Body of pancreas (tissue), 4 donors: ENCODE measurements at regions not wholly inside any gene's neighbourhood (a gene's known extent, or its start where the extent isn't known, plus 50 kb on each side); places are given as distances from the start of the nearest gene placed in this dataset.

ENCODE experiments used
- ATAC-seq: fragments of 150-250 bp; one replicate; pipeline ENCODE4 v1.9.1; 2016
- DNase-seq, 4 donors: peaks; one replicate each; pipeline ENCODE4 v3.0.0-alpha.2; 2019
- H3K27ac ChIP-seq, 4 donors: fragments of 200-600 bp; sonication (generic); 1 replicate in 3 of 4; 2 replicates in 1 of 4; pipeline versions ENCODE4 v1.5.1 to v1.6.1; 2016 to 2019; ENCODE audit warnings: mild to moderate bottlenecking in 1 of 4, mixed read lengths in 1 of 4, moderate library complexity in 1 of 4
- H3K27me3 ChIP-seq, 2 donors: fragments of 200-600 bp; sonication (generic); one replicate each; pipeline ENCODE4 v1.6.0; 2016; ENCODE audit warnings: mild to moderate bottlenecking in 1 of 2
- H3K36me3 ChIP-seq, 2 donors: fragments of 200-600 bp; sonication (generic); replicated peaks in 1 of 2; 2 replicates each; pipeline ENCODE4 v1.5.1; 2016; ENCODE audit warnings: low read depth in 2 of 2; ENCODE audit not compliant: insufficient read depth in 1 of 2
- H3K4me1 ChIP-seq: fragments of 200-600 bp; sonication (generic); one replicate; pipeline ENCODE4 v1.6.0; 2016
- H3K4me3 ChIP-seq, 2 donors: fragments of 200-600 bp; sonication (generic); 1 replicate in 1 of 2; 2 replicates in 1 of 2; pipeline ENCODE4 v1.5.1; 2016 to 2019
- H3K9me3 ChIP-seq, 3 donors: fragments of 200-600 bp; sonication (generic); 1 replicate in 2 of 3; 2 replicates in 1 of 3; pipeline ENCODE4 v1.5.1; 2016
- CTCF ChIP-seq, 7 experiments: fragments of 450-650 bp in 4 of 7; fragments of 200-600 bp in 3 of 7; sonication (generic) in 3 of 7; IDR thresholded peaks; one replicate each; pipeline ENCODE4 v1.5.1; 2016 to 2019; ENCODE audit warnings: antibody characterized with exemption in 7 of 7
- POLR2A ChIP-seq, 3 donors: fragments of 450-650 bp; IDR thresholded peaks; one replicate each; pipeline ENCODE4 v1.6.1; 2016; ENCODE audit warnings: antibody characterized with exemption in 3 of 3, mild to moderate bottlenecking in 2 of 3
- WGBS, 2 donors: methylation state at CpG; one replicate each; pipeline ENCODE4 v1.1.5; 2017; 5-methylcytosine and 5-hydroxymethylcytosine counted together
- intact Hi-C: fragments of 100-400 bp; cut with DNase I; formaldehyde crosslinking; loops from one replicate; pipeline ENCODE4 v1.15.1; 2023

DNA sequence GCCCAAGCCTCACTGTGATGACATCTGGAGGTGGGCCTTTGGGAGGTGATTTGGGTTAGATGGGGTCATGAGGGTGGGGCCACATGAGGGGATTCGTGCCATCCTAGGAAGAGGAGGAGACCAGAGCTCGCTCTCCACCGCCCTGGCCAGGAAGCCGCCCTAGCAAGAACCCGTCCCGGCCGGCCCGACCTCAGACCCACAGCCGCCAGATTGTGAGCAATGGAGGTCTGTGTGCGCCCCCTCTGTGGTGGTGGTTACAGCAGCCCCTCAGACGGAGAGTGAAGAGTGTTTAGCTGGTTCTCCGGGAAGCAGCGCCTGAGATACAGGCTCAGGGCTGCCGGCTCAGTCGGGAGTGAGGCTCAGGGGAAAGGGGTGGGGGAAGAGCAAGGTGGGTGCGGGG lies 83.3 kb downstream of the RTP5 start:
- TF ChIP-seq CTCF (IDR thresholded peaks at IDR 0.05) (no peak), POLR2A (IDR thresholded peaks at IDR 0.05) (no peak)
- H3K9me3 ChIP-seq = no peaks in the 10 kb centered on the region
- ATAC-seq (no peak), DNase-seq (peak in 1 of 4 donors; percentile 3)
- WGBS, 2 donors = 85 to 89% methylated on average over 11 to 14 of the region's 16 CpGs
- H3K27ac ChIP-seq = no peak overlapping the region
- H3K4me1 ChIP-seq = peaks cover 11% of the 10 kb centered on the region
- H3K4me3 ChIP-seq = no peak overlapping the region
- intact Hi-C loops = no loop called here
- H3K27me3 ChIP-seq = no peaks in the 10 kb centered on the region
- no peaks in the 10 kb centered on the region for H3K36me3 ChIP-seq

DNA sequence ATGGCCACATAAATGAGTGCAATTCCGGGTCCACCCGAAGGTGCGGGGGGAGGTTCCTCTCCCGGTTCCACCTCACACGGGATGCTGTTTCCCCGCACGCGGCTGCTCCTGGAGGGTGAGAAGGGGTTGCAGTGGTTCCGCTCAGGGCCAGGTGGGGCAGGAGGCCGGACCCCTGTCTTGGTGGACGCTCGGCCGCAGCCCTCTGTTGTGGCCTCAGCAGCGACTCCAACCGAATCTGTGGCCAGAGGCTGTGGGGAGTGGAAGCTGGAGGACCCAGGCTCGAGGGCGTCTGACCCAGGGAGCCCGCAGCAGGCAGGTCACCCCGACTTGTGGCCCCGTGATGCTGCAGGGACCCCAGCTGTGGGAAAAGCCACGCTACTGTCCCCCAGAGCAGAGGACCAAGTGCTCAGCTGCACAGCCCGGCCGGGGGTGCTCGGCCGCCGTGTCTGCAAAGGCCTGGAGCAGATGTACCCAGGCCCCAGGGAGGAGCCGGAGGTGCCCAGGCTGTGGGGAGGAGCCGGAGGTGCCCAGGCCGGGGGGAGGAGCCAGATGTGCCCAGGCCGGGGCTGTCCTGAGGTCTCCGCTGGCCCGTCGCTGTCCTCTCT lies 83.9 kb downstream of the RTP5 start:
- peak in 1 of 4 donors; percentile 10 for DNase-seq
- ATAC-seq = no peak
- TF ChIP-seq POLR2A (IDR thresholded peaks at IDR 0.05) (no peak), CTCF (IDR thresholded peaks at IDR 0.05) (no peak)

DNA sequence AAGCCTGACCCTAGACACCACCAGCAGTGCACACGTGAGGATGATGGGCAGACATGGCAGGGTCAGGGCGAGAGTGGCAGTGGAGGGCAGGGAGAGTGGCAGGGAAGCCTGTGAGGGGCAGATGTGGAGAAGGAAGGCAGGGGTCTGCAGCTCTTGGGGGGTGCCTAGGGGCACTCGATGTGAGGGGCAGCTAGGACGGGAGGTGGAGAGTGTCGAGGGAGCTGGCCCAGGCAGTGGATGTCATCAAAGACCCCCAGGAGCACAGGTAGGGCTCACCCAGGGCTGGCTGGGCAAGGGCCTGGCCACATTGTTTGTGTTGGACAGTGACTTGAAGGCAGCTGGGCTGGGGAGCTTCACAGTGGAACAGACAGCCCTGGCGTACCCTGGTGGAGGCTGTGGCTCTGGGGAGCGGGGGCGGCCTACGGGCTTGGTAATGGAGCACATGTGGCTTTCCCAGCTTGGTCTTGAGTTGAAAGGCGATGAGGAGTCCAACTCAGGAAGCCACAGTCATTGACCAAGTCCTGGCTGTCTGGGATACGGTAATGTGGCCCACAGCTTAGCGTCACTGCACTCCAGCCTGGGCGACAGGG lies 87.1 kb downstream of the RTP5 start:
- H3K4me1 ChIP-seq = no peaks in the 10 kb centered on the region
- H3K9me3 ChIP-seq = no peaks in the 10 kb centered on the region
- no peak overlapping the region for H3K4me3 ChIP-seq
- no peaks in the 10 kb centered on the region for H3K27me3 ChIP-seq
- 92 to 93% methylated on average over 13 of the region's 13 CpGs for WGBS, 2 donors
- no peak overlapping the region for H3K27ac ChIP-seq
- ATAC-seq (no peak), DNase-seq (peak in 1 of 4 donors; percentile 8)
- no peaks in the 10 kb centered on the region for H3K36me3 ChIP-seq
- intact Hi-C loops = no loop called here
- TF ChIP-seq CTCF (IDR thresholded peaks at IDR 0.05) = no peak

More for the DNA sequence above, 83.9 kb downstream of the RTP5 start:
- H3K27ac ChIP-seq = no peak overlapping the region
- H3K36me3 ChIP-seq = no peaks in the 10 kb centered on the region
- H3K27me3 ChIP-seq = no peaks in the 10 kb centered on the region
- intact Hi-C loops = no loop called here
- peaks cover 11% of the 10 kb centered on the region for H3K4me1 ChIP-seq
- no peaks in the 10 kb centered on the region for H3K9me3 ChIP-seq
- 91% methylated on average over 29 to 33 of the region's 33 CpGs for WGBS, 2 donors
- H3K4me3 ChIP-seq = no peak overlapping the region

DNA sequence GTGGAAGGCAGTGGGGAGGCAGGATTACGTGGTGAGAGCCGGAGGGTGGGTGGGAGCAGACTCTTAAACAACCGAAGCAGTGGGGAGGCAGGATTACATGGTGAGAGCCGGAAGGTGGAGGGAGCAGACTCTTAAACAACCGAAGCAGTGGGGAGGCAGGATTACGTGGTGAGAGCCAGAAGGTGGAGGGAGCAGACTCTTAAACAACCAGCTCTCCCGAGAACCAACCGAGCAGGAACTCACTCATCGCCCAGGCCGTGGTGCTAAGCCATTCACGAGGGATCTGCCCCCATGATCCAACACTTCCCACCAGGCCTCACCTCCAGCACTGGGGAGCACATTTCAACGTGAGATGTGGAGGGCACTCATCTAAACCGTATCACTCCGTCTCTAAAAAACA lies 87.7 kb downstream of the RTP5 start:
- ATAC-seq = no peak
- no peaks in the 10 kb centered on the region for H3K9me3 ChIP-seq
- no peaks in the 10 kb centered on the region for H3K36me3 ChIP-seq
- DNase-seq = peak in 1 of 4 donors; percentile 7
- no peaks in the 10 kb centered on the region for H3K4me1 ChIP-seq
- H3K27me3 ChIP-seq = no peaks in the 10 kb centered on the region
- H3K4me3 ChIP-seq = no peak overlapping the region
- no peak overlapping the region for H3K27ac ChIP-seq
- TF ChIP-seq POLR2A (IDR thresholded peaks at IDR 0.05) = no peak
- no peak for TF ChIP-seq CTCF (IDR thresholded peaks at IDR 0.05)
- intact Hi-C loops = no loop called here
- WGBS, 2 donors = 88 to 91% methylated on average over 14 of the region's 14 CpGs
